GM15510 (cell line): ENCODE measurements at regions not wholly inside any gene's neighbourhood (a gene's known extent, or its start where the extent isn't known, plus 50 kb on each side); places are given as distances from the start of the nearest gene placed in this dataset.

ENCODE experiments used
- POLR2A ChIP-seq: IDR thresholded peaks from 3 replicates; pipeline ENCODE4 v1.6.1; 2011; ENCODE audit warnings: borderline replicate concordance; ENCODE audit not compliant: insufficient read length; ENCODE audit errors: extremely low read depth

- no peak for TF ChIP-seq POLR2A
Measured at GRCh38 chr6:113401231-113401630, 455.9 kb upstream of the MARCKS start.

GRCh38 chr6:113402544-113402943 is 454.6 kb upstream of the MARCKS start:
- TF ChIP-seq POLR2A: no peak

GRCh38 chr6:113403966-113404595 is 453.1 kb upstream of the MARCKS start:
- TF ChIP-seq POLR2A: no peak

GRCh38 chr6:113405326-113406047 is 451.7 kb upstream of the MARCKS start:
- no peak for TF ChIP-seq POLR2A

- TF ChIP-seq POLR2A: no peak
Measured at GRCh38 chr6:113406048-113406695, 451.0 kb upstream of the MARCKS start.

- no peak for TF ChIP-seq POLR2A
Measured at GRCh38 chr6:113411011-113411410, 446.1 kb upstream of the MARCKS start.

GRCh38 chr6:113412589-113413357 is 444.4 kb upstream of the MARCKS start:
- no peak for TF ChIP-seq POLR2A

GRCh38 chr6:113414511-113414910 is 442.6 kb upstream of the MARCKS start:
- TF ChIP-seq POLR2A: no peak

- no peak for TF ChIP-seq POLR2A
Measured at GRCh38 chr6:113416170-113416569, 441.0 kb upstream of the MARCKS start.

- TF ChIP-seq POLR2A: no peak
Measured at GRCh38 chr6:113420290-113420689, 436.9 kb upstream of the MARCKS start.

GRCh38 chr6:113421997-113422396 is 435.1 kb upstream of the MARCKS start:
- no peak for TF ChIP-seq POLR2A

- no peak for TF ChIP-seq POLR2A
Measured at GRCh38 chr6:113423956-113424355, 433.2 kb upstream of the MARCKS start.

- no peak for TF ChIP-seq POLR2A
Measured at GRCh38 chr6:113425977-113426660, 431.0 kb upstream of the MARCKS start.

GRCh38 chr6:113427617-113428016 is 429.5 kb upstream of the MARCKS start:
- TF ChIP-seq POLR2A: no peak
